ENCODE measurements at regions not wholly inside any gene's neighbourhood (a gene's known extent, or its start where the extent isn't known, plus 50 kb on each side); places are given as distances from the start of the nearest gene placed in this dataset.

DNA sequence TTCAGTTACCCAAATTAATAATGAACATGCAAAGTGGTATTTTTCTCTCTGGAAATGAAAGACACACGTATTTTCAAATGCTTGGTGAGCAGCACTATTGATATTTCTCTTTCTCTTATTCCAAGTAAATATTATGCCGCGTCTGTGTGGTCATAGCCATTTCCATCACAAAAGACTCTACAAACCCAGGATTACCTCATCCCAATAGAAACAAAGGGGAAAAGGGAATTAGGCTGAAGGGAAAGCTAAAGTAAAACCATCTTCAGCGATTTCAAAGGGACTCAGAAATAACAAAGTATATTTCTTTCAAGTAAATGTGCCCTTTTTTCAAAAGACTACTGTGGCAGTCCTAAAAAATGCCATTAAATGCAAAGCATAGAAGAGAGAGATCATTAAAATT is 62.0 kb upstream of the FST start:
- TF ChIP-seq POLR2A (IDR thresholded peaks at IDR 0.05; ENCODE audit: low read depth, low read length) (no peak), POLR2AphosphoS5 (IDR thresholded peaks at IDR 0.05; ENCODE audit: low read depth, low read length) (no peak)

Data from GM12891 (cell line).